CD14-positive monocyte (primary cell): ENCODE measurements at regions not wholly inside any gene's neighbourhood (a gene's known extent, or its start where the extent isn't known, plus 50 kb on each side); places are given as distances from the start of the nearest gene placed in this dataset.

Experiments used
- DNase-seq, 3 donors: peaks; one replicate each; pipeline ENCODE4 v3.0.0-alpha.2; 2011 to 2022
- H2AFZ ChIP-seq: 2 replicates; pipeline ENCODE4 v1.6.0; 2012; ENCODE audit warnings: mild to moderate bottlenecking, low read depth, low read length, inconsistent platforms; ENCODE audit not compliant: insufficient read depth, poor library complexity, severe bottlenecking
- H3K27ac ChIP-seq, 2 donors: 1 replicate in 1 of 2; 2 replicates in 1 of 2; pipeline ENCODE4 v1.5.1; 2012 to 2013; ENCODE audit warnings: low read length in 2 of 2, control low read depth in 1 of 2, inconsistent platforms in 1 of 2, low read depth in 1 of 2, mild to moderate bottlenecking in 1 of 2
- H3K27me3 ChIP-seq, 2 donors: one replicate each; pipeline versions ENCODE4 v1.6.0 to v1.6.1; 2011 to 2013; ENCODE audit warnings: low read length in 2 of 2; ENCODE audit not compliant: control insufficient read depth in 2 of 2, insufficient read depth in 2 of 2
- H3K36me3 ChIP-seq, 2 donors: replicated peaks in 1 of 2; 1 replicate in 1 of 2; 2 replicates in 1 of 2; pipeline versions ENCODE4 v1.5.1 to v1.6.1; 2012 to 2013; ENCODE audit warnings: low read length in 2 of 2, control low read depth in 1 of 2, inconsistent platforms in 1 of 2, mild to moderate bottlenecking in 1 of 2; ENCODE audit not compliant: insufficient read depth in 2 of 2, control insufficient read depth in 1 of 2
- H3K4me1 ChIP-seq, 2 donors: 1 replicate in 1 of 2; 2 replicates in 1 of 2; pipeline versions ENCODE4 v1.5.1 to v1.6.1; 2012 to 2013; ENCODE audit warnings: low read length in 2 of 2, control low read depth in 1 of 2, inconsistent platforms in 1 of 2, mild to moderate bottlenecking in 1 of 2, moderate library complexity in 1 of 2; ENCODE audit not compliant: insufficient read depth in 2 of 2, control insufficient read depth in 1 of 2
- H3K4me2 ChIP-seq: replicated peaks from 2 replicates; pipeline ENCODE3; 2012; ENCODE audit warnings: low read length, moderate library complexity, mild to moderate bottlenecking; ENCODE audit not compliant: poor library complexity, severe bottlenecking; ENCODE audit errors: extremely low read depth
- H3K4me3 ChIP-seq, 3 experiments: fragments of 200-600 bp in 1 of 3; sonication (generic) in 1 of 3; replicated peaks in 1 of 3; 1 replicate in 2 of 3; 2 replicates in 1 of 3; pipeline ENCODE4 v1.5.1; 2011 to 2013; ENCODE audit warnings: low read length in 3 of 3, mild to moderate bottlenecking in 3 of 3, control low read depth in 2 of 3, low read depth in 2 of 3, inconsistent platforms in 1 of 3, moderate library complexity in 1 of 3
- H3K79me2 ChIP-seq: 2 replicates; pipeline ENCODE4 v1.6.0; 2012; ENCODE audit warnings: mild to moderate bottlenecking, control low read depth, inconsistent platforms, low read length, moderate library complexity; ENCODE audit not compliant: insufficient read depth
- H3K9ac ChIP-seq: 2 replicates; pipeline ENCODE4 v1.6.0; 2017; ENCODE audit warnings: low read length, mild to moderate bottlenecking; ENCODE audit not compliant: insufficient read depth, poor library complexity, severe bottlenecking
- H3K9me3 ChIP-seq, 2 donors: replicated peaks in 1 of 2; 1 replicate in 1 of 2; 2 replicates in 1 of 2; pipeline versions ENCODE4 v1.5.1 to v1.6.1; 2012 to 2013; ENCODE audit warnings: low read length in 2 of 2, control low read depth in 1 of 2; ENCODE audit not compliant: control insufficient read depth in 1 of 2, insufficient read depth in 1 of 2
- H4K20me1 ChIP-seq: 2 replicates; pipeline ENCODE4 v1.6.0; 2012; ENCODE audit warnings: mild to moderate bottlenecking, low read length, control low read depth, moderate library complexity; ENCODE audit not compliant: insufficient read depth
- H3K27ac Mint-ChIP-seq, 7 donors: one replicate each; pipeline ENCODE4 v1.8.0; 2020; ENCODE audit warnings: mild to moderate bottlenecking in 7 of 7, mixed read lengths in 7 of 7, moderate library complexity in 6 of 7, inconsistent platforms in 2 of 7
- H3K27me3 Mint-ChIP-seq, 3 donors: one replicate each; pipeline ENCODE4 v1.8.0; 2021 to 2022; ENCODE audit warnings: low read depth in 3 of 3, mild to moderate bottlenecking in 3 of 3, mixed read lengths in 3 of 3, moderate library complexity in 3 of 3, inconsistent platforms in 1 of 3
- H3K36me3 Mint-ChIP-seq, 2 donors: one replicate each; pipeline ENCODE4 v1.8.0; 2020; ENCODE audit warnings: mixed read lengths in 2 of 2, inconsistent platforms in 1 of 2, mild to moderate bottlenecking in 1 of 2
- H3K4me1 Mint-ChIP-seq: one replicate; pipeline ENCODE4 v1.8.0; 2020; ENCODE audit warnings: mild to moderate bottlenecking, mixed read lengths
- H3K4me3 Mint-ChIP-seq, 2 donors: one replicate each; pipeline ENCODE4 v1.8.0; 2020; ENCODE audit warnings: mild to moderate bottlenecking in 2 of 2, mixed read lengths in 2 of 2, moderate library complexity in 1 of 2
- H3K9me3 Mint-ChIP-seq, 7 donors: one replicate each; pipeline ENCODE4 v1.8.0; 2020 to 2022; ENCODE audit warnings: mixed read lengths in 7 of 7, mild to moderate bottlenecking in 6 of 7, moderate library complexity in 6 of 7, inconsistent platforms in 2 of 7
- CTCF ChIP-seq: fragments of 200-600 bp; IDR thresholded peaks from one replicate; pipeline ENCODE4 v1.8.0; 2022; ENCODE audit warnings: antibody characterized with exemption, mild to moderate bottlenecking
- WGBS: methylation state at CpG from one replicate; pipeline ENCODE4 v1.1.5; 2013; ENCODE audit warnings: missing lambda C conversion rate; ENCODE audit not compliant: insufficient coverage; 5-methylcytosine and 5-hydroxymethylcytosine counted together
- intact Hi-C, 2 donors: fragments of 100-400 bp; cut with micrococcal nuclease; formaldehyde crosslinking; loops; one replicate each; pipeline versions ENCODE4 v1.15.0 to v1.15.1; 2023

- WGBS: 100% methylated on average over 1 of the region's 4 CpGs
- no peaks in the 10 kb centered on the region for H3K36me3 ChIP-seq
- H3K27ac Mint-ChIP-seq: no peak overlapping the region
These were observed 137.3 kb downstream of the ZNF281 start for GRCh38 chr1:200272481-200273068.

GRCh38 chr1:200269256-200269655 is 140.6 kb downstream of the ZNF281 start:
- Histone ChIP-seq H3K27ac (no peak overlapping the region), H3K36me3 (no peaks in the 10 kb centered on the region), H3K4me3 (no peak overlapping the region), H3K4me2 (no peak overlapping the region), H3K27me3 (no peaks in the 10 kb centered on the region), H3K9me3 (no peaks in the 10 kb centered on the region), H3K4me1 (peaks cover 0 to 7% of the 10 kb centered on the region in 2 donors), H4K20me1 (no peaks in the 10 kb centered on the region), H3K9ac (no peak overlapping the region), H3K79me2 (no peaks in the 10 kb centered on the region), H2AFZ (no peak overlapping the region)
- 100% methylated on average over 1 of the region's 1 CpG for WGBS
- H3K4me3 Mint-ChIP-seq: no peak overlapping the region
- H3K27ac Mint-ChIP-seq: no peak overlapping the region
- H3K36me3 Mint-ChIP-seq: no peaks in the 10 kb centered on the region
- H3K4me1 Mint-ChIP-seq: peaks cover 8% of the 10 kb centered on the region
- DNase-seq: no peak
- H3K27me3 Mint-ChIP-seq: peaks cover 0 to 3% (median 2%) of the 10 kb centered on the region in 3 donors
- no peaks in the 10 kb centered on the region for H3K9me3 Mint-ChIP-seq
- intact Hi-C loops: loop anchor here in 1 of 2 donors (10.0 kb wide), 1 partner anchor 104 kb away; no protein-coding TSS in a partner anchor
- no peak for TF ChIP-seq CTCF

More at GRCh38 chr1:200272481-200273068, 137.3 kb downstream of the ZNF281 start:
- Histone ChIP-seq H3K4me1 (no peaks in the 10 kb centered on the region), H2AFZ (no peak overlapping the region), H3K9me3 (no peaks in the 10 kb centered on the region), H3K27ac (no peak overlapping the region), H3K27me3 (no peaks in the 10 kb centered on the region), H3K79me2 (no peaks in the 10 kb centered on the region), H3K9ac (no peak overlapping the region), H4K20me1 (no peaks in the 10 kb centered on the region), H3K4me3 (no peak overlapping the region), H3K4me2 (no peak overlapping the region)
- intact Hi-C loops: no loop called here
- H3K4me1 Mint-ChIP-seq: no peaks in the 10 kb centered on the region
- H3K9me3 Mint-ChIP-seq: no peaks in the 10 kb centered on the region
- peaks cover 0 to 3% (median 2%) of the 10 kb centered on the region in 3 donors for H3K27me3 Mint-ChIP-seq
- DNase-seq: no peak
- no peak overlapping the region for H3K4me3 Mint-ChIP-seq
- no peaks in the 10 kb centered on the region for H3K36me3 Mint-ChIP-seq
- no peak for TF ChIP-seq CTCF
